Gastrocnemius medialis (tissue), 4 donors: ENCODE measurements at regions not wholly inside any gene's neighbourhood (a gene's known extent, or its start where the extent isn't known, plus 50 kb on each side); places are given as distances from the start of the nearest gene placed in this dataset.

Source experiments
- ATAC-seq, 2 donors: fragments of 150-250 bp; one replicate each; pipeline ENCODE4 v1.9.1; 2016
- DNase-seq, 2 donors: peaks; one replicate each; pipeline ENCODE4 v3.0.0-alpha.2; 2019
- H3K27ac ChIP-seq, 4 donors: fragments of 200-600 bp; sonication (generic); 1 replicate in 1 of 4; 2 replicates in 3 of 4; pipeline ENCODE4 v1.5.1; 2016 to 2018; ENCODE audit warnings: mild to moderate bottlenecking in 2 of 4, moderate library complexity in 1 of 4
- H3K27me3 ChIP-seq, 3 donors: fragments of 200-600 bp; sonication (generic) in 2 of 3; 1 replicate in 1 of 3; 2 replicates in 2 of 3; pipeline versions ENCODE4 v1.5.1 to v1.6.0; 2016 to 2019; ENCODE audit warnings: mild to moderate bottlenecking in 1 of 3, moderate library complexity in 1 of 3
- H3K36me3 ChIP-seq, 2 donors: fragments of 200-600 bp; sonication (generic) in 1 of 2; one replicate each; pipeline ENCODE4 v1.5.1; 2017 to 2018
- H3K4me1 ChIP-seq, 2 donors: fragments of 200-600 bp; sonication (generic) in 1 of 2; one replicate each; pipeline ENCODE4 v1.5.1; 2016 to 2017; ENCODE audit warnings: mild to moderate bottlenecking in 2 of 2
- H3K4me3 ChIP-seq, 4 donors: fragments of 200-600 bp; sonication (generic) in 3 of 4; 1 replicate in 1 of 4; 2 replicates in 3 of 4; pipeline ENCODE4 v1.5.1; 2016 to 2019; ENCODE audit warnings: mild to moderate bottlenecking in 2 of 4
- H3K9me3 ChIP-seq, 3 donors: fragments of 200-600 bp; sonication (generic) in 2 of 3; 1 replicate in 1 of 3; 2 replicates in 2 of 3; pipeline ENCODE4 v1.5.1; 2016 to 2019
- POLR2A ChIP-seq, 2 donors: fragments of 450-650 bp; IDR thresholded peaks; one replicate each; pipeline ENCODE4 v1.6.1; 2017; ENCODE audit warnings: antibody characterized with exemption in 2 of 2, mild to moderate bottlenecking in 2 of 2, moderate library complexity in 2 of 2
- in situ Hi-C, 4 donors: fragments of 200-750 bp; cut with MboI; loops; one replicate each; pipeline versions ENCODE4 v1.15.0 to v1.8.0; 2017; ENCODE audit warnings: low sequenced_read_pairs in 4 of 4
- intact Hi-C: fragments of 100-400 bp; cut with DNase I; formaldehyde crosslinking; loops from one replicate; pipeline ENCODE4 v1.15.1; 2023; ENCODE audit warnings: low total_unique reads
- TF ChIP-seq, protein P1 (sequence below), 5 experiments: fragments of 450-650 bp in 3 of 5; fragments of 200-600 bp in 2 of 5; sonication (generic) in 2 of 5; IDR thresholded peaks in 4 of 5; conservative IDR thresholded peaks in 1 of 5; 1 replicate in 4 of 5; 2 replicates in 1 of 5; pipeline ENCODE4 v1.5.1; 2016 to 2019; ENCODE audit warnings: antibody characterized with exemption in 5 of 5, mild to moderate bottlenecking in 3 of 5, moderate library complexity in 3 of 5

GRCh38 chr1:98322966-98323365, 338.6 kb upstream of the SNX7 start:
- TF ChIP-seq, protein P1, sequence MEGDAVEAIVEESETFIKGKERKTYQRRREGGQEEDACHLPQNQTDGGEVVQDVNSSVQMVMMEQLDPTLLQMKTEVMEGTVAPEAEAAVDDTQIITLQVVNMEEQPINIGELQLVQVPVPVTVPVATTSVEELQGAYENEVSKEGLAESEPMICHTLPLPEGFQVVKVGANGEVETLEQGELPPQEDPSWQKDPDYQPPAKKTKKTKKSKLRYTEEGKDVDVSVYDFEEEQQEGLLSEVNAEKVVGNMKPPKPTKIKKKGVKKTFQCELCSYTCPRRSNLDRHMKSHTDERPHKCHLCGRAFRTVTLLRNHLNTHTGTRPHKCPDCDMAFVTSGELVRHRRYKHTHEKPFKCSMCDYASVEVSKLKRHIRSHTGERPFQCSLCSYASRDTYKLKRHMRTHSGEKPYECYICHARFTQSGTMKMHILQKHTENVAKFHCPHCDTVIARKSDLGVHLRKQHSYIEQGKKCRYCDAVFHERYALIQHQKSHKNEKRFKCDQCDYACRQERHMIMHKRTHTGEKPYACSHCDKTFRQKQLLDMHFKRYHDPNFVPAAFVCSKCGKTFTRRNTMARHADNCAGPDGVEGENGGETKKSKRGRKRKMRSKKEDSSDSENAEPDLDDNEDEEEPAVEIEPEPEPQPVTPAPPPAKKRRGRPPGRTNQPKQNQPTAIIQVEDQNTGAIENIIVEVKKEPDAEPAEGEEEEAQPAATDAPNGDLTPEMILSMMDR (IDR thresholded peaks at IDR 0.05 in 4 of 5, conservative IDR thresholded peaks at IDR 0.05 in 1 of 5) = no peak
- no peak for TF ChIP-seq POLR2A (IDR thresholded peaks at IDR 0.05)
- intact Hi-C loops = no loop called here
- ATAC-seq = no peak

GRCh38 chr1:98322086-98322485, 339.4 kb upstream of the SNX7 start:
- ATAC-seq (no peak), DNase-seq (no peak)
- H3K4me1 ChIP-seq = no peaks in the 10 kb centered on the region
- H3K27me3 ChIP-seq = no peaks in the 10 kb centered on the region
- H3K9me3 ChIP-seq = no peaks in the 10 kb centered on the region
- no peak overlapping the region for H3K27ac ChIP-seq
- H3K36me3 ChIP-seq = no peaks in the 10 kb centered on the region
- intact Hi-C loops (no loop called here), in situ Hi-C loops (no loop called here)
- TF ChIP-seq, protein P1 (IDR thresholded peaks at IDR 0.05 in 4 of 5, conservative IDR thresholded peaks at IDR 0.05 in 1 of 5) = no peak
- no peak for TF ChIP-seq POLR2A (IDR thresholded peaks at IDR 0.05)
- H3K4me3 ChIP-seq = no peak overlapping the region

More at GRCh38 chr1:98322966-98323365, 338.6 kb upstream of the SNX7 start:
- no peaks in the 10 kb centered on the region for H3K9me3 ChIP-seq
- H3K4me1 ChIP-seq = no peaks in the 10 kb centered on the region
- no peak overlapping the region for H3K27ac ChIP-seq
- no peak for DNase-seq
- H3K4me3 ChIP-seq = no peak overlapping the region
- no peaks in the 10 kb centered on the region for H3K36me3 ChIP-seq
- in situ Hi-C loops = no loop called here
- H3K27me3 ChIP-seq = no peaks in the 10 kb centered on the region

DNA sequence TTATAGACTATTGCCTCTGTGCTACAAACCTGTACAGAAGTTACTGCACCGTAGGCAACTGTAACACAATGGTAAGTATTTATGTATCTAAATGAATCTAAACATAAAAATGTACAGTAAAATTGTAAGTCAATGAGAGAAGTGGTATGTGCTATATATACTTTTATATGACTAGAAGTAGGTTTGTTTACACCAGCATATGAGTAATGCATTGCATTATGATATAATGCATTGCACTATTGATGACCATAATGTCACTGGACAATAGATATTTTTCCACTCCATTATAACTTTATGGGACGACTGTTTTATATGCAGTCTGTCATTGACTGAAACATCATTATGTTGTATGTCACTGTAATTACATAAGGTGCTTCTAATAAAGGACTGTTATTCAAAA, 340.3 kb upstream of the SNX7 start:
- DNase-seq (no peak), ATAC-seq (no peak)
- TF ChIP-seq, protein P1 (IDR thresholded peaks at IDR 0.05 in 4 of 5, conservative IDR thresholded peaks at IDR 0.05 in 1 of 5) = no peak
- TF ChIP-seq POLR2A (IDR thresholded peaks at IDR 0.05) = no peak
- Histone ChIP-seq H3K9me3 (no peaks in the 10 kb centered on the region), H3K36me3 (no peaks in the 10 kb centered on the region), H3K4me3 (no peak overlapping the region), H3K4me1 (no peaks in the 10 kb centered on the region), H3K27me3 (no peaks in the 10 kb centered on the region), H3K27ac (no peak overlapping the region)
- in situ Hi-C loops (no loop called here), intact Hi-C loops (no loop called here)

- Histone ChIP-seq H3K4me3 (no peak overlapping the region), H3K27me3 (no peaks in the 10 kb centered on the region), H3K27ac (no peak overlapping the region), H3K4me1 (no peaks in the 10 kb centered on the region), H3K9me3 (no peaks in the 10 kb centered on the region), H3K36me3 (no peaks in the 10 kb centered on the region)
- in situ Hi-C loops (no loop called here), intact Hi-C loops (no loop called here)
- TF ChIP-seq, protein P1 (IDR thresholded peaks at IDR 0.05 in 4 of 5, conservative IDR thresholded peaks at IDR 0.05 in 1 of 5) = no peak
- no peak for TF ChIP-seq POLR2A (IDR thresholded peaks at IDR 0.05)
- ATAC-seq (no peak), DNase-seq (no peak)
Observed at GRCh38 chr1:98316286-98316905, 345.1 kb upstream of the SNX7 start.

DNA sequence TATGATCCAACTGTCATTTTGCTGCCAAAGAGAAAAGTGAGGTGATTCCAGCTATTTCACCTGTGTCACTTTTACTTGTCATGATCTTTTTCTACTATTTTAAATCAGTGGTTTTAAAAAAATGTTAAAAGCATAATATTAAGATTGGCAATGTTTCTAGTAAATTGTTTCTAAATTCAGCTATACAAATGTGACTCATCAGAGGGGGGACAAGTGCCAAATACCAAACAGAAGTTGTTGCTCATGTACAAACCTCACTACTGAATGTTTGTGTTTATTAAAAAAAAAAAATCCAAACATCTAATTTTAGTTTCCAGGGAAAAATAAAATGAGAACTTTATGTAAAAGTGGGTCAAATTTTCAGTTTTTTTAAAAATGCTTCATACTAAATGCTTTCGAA, 346.2 kb upstream of the SNX7 start:
- intact Hi-C loops = no loop called here
- in situ Hi-C loops = no loop called here
- Histone ChIP-seq H3K27me3 (no peaks in the 10 kb centered on the region), H3K27ac (no peak overlapping the region), H3K36me3 (no peaks in the 10 kb centered on the region), H3K4me3 (no peak overlapping the region), H3K4me1 (no peaks in the 10 kb centered on the region), H3K9me3 (no peaks in the 10 kb centered on the region)
- TF ChIP-seq POLR2A (IDR thresholded peaks at IDR 0.05) = no peak
- TF ChIP-seq, protein P1 (IDR thresholded peaks at IDR 0.05 in 4 of 5, conservative IDR thresholded peaks at IDR 0.05 in 1 of 5) = no peak
- no peak for ATAC-seq
- no peak for DNase-seq
